ENCODE measurements at regions not wholly inside any gene's neighbourhood (a gene's known extent, or its start where the extent isn't known, plus 50 kb on each side); places are given as distances from the start of the nearest gene placed in this dataset.

DNA sequence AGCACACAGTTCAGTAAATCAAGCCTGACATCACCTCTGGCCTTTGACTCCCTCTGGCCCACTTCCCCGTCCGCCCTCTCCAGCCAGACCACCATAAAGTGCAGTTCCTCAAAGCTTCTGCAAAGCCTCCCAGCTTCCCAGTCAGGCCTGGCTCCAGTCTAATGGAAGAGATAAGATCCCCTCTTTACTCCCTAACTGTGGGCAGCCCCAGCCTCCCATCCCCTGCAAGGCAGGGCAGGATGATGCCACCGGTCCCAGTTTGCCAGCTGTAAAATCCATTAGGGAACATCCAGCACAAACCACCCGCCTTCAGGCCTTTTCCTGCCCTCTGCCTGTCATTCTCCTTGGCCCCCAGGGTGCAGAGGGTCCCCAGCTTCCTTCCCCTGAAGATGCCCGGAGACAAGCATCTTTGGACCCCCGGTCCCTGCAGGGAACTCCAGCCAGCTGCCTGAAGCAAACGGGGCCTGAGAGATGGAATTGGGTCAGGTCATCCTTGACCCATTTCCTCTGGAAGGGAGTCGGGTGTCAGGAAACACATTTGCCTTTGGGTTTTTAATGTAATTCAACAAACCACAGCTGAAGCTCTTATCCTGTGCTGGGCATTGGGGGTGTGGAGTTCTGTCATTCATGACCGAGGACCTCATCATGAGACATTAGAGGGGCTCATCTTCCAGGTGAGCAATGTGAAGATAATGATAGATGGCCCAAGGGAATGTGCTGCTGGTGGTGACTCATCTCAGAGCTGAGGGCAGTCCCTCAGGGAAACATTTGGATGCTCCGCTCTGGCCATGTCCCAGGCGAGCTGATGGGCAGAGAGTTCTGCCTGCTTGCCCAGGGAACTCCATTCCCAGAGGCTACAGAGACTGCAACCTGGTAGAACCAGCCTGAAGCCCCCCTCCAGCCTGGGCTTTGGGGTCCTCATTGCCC, 93.8 kb upstream of the CLMN start:
- no peak for TF ChIP-seq CTCF (IDR thresholded peaks at IDR 0.05)
- no peak for TF ChIP-seq POLR2A (IDR thresholded peaks at IDR 0.05)

Data from lower leg skin (tissue), 3 donors.